Cardiac fibroblast (primary cell): ENCODE measurements at regions not wholly inside any gene's neighbourhood (a gene's known extent, or its start where the extent isn't known, plus 50 kb on each side); places are given as distances from the start of the nearest gene placed in this dataset.

ENCODE experiments used
- DNase-seq, 2 donors: peaks; one replicate each; pipeline versions ENCODE4 v3.0.0 to v3.0.0-alpha.2; 2010; ENCODE audit warnings: low read depth in 2 of 2
- H3K4me3 ChIP-seq, 2 donors: replicated peaks in 1 of 2; 1 replicate in 1 of 2; 2 replicates in 1 of 2; pipeline ENCODE4 v1.5.1; 2011; ENCODE audit warnings: low read depth in 2 of 2, low read length in 2 of 2, mild to moderate bottlenecking in 2 of 2, moderate library complexity in 1 of 2
- CTCF ChIP-seq: IDR thresholded peaks from one replicate; pipeline ENCODE4 v1.5.1; 2011; ENCODE audit warnings: low read depth, mild to moderate bottlenecking, low read length, inconsistent platforms

GRCh38 chr10:112094984-112095383 lies 88.6 kb downstream of the GPAM start:
- H3K4me3 ChIP-seq = no peak overlapping the region
- no peak for TF ChIP-seq CTCF
- no peak for DNase-seq

- no peak for TF ChIP-seq CTCF
- H3K4me3 ChIP-seq = no peak overlapping the region
Measured at GRCh38 chr10:112095731-112096130, 87.8 kb downstream of the GPAM start.

GRCh38 chr10:112098682-112099081 lies 84.9 kb downstream of the GPAM start:
- DNase-seq = no peak
- no peak for TF ChIP-seq CTCF
- no peak overlapping the region for H3K4me3 ChIP-seq

More at GRCh38 chr10:112095731-112096130, 87.8 kb downstream of the GPAM start:
- DNase-seq = no peak
